ENCODE measurements at regions not wholly inside any gene's neighbourhood (a gene's known extent, or its start where the extent isn't known, plus 50 kb on each side); places are given as distances from the start of the nearest gene placed in this dataset.

DNA sequence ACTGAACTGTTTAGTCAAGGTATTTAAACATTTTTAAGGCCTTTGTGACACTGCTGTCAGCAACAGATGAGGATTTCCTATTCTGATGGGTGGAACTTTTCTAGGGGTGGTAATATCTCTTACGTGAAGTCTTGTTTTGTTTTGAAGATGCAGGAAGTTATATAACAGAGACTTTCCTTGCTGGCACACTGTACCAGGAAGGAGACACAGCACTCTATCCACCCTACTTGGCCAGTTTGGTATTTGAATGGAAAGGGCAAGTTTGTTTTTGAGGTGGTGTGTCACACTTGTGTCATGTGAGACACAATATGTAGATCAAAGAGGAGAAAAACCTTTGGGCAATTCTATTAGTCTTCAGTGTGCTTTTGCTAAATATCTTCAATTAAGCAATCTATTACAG, 51.6 kb upstream of the SRP54 start:
- DNase-seq = peak; percentile 5

DNA sequence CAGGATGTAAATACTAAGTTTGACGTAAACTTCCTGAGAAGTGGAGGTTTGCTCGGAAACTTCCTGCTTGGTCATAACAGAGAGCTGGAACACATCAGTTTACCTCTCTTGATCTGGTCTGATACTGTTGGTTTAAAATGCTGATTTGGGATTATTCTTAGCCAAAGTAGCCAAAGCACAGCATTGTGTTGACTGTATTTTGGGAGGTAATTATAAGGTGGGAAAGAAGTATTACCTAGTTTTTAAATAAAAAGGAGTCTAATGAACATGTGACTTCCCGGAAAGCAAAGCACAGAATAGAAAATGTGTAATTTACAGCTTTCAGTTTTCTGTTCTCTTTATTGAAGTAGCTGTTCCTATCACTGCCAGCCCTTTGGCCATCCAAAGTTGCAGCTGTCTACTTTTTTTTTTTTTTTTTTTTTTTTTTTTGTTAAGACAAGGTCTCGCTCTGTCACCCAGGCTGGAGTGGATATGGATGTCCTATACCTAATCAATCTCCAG, 52.2 kb upstream of the SRP54 start:
- DNase-seq = no peak

DNA sequence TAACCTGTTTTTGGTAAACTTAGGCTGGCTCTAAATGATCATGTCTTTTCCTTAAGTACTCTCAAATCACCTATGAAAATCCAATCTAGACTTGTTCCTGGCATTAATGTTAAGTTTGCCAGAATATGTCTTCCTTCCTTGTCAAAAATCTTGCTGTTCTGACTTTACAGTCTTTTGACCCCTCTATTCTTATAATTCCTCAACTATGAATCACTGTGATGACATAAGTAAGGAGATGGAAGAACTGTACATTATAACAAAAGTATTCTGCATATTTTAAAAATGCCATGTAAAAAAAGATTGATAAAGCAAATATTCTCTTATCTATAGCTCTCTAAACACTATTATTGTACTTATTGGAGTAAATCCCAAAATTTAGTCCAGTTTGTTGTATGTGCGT, 51.4 kb upstream of the BAZ1A start:
- no peak for DNase-seq
